Mononuclear cell (primary cell): ENCODE measurements at regions not wholly inside any gene's neighbourhood (a gene's known extent, or its start where the extent isn't known, plus 50 kb on each side); places are given as distances from the start of the nearest gene placed in this dataset.

Source experiments
- H3K27me3 ChIP-seq: 2 replicates; pipeline ENCODE4 v1.6.0; 2011; ENCODE audit warnings: low read length, control low read depth; ENCODE audit not compliant: insufficient read depth
- H3K4me1 ChIP-seq: 2 replicates; pipeline ENCODE4 v1.5.1; 2011; ENCODE audit warnings: mild to moderate bottlenecking, low read length, control low read depth; ENCODE audit not compliant: insufficient read depth
- H3K4me3 ChIP-seq: 2 replicates; pipeline ENCODE4 v1.5.1; 2011; ENCODE audit warnings: mild to moderate bottlenecking, low read length, moderate library complexity
- H3K9me3 ChIP-seq: 2 replicates; pipeline ENCODE4 v1.5.1; 2011; ENCODE audit warnings: low read depth, mild to moderate bottlenecking, control low read depth, low read length

DNA sequence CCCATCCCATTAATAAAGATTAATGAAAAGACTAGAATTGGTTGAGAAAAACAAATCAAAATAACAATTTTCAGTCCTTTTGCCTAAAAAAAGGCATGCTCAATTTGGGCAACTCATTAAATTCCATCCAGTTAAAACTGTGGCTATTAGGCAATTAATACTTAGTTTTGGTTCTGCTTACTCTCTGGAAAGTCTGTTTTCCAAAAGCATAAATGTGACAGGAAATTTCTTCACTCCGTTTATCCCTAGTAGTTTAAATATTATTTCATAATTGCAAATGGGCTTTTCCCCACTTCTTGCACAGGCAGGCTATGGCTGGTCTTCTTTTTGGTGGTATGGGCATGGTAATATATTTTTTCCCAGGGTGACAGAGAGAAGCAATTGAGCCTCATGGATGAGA, 373.3 kb upstream of the KLF4 start:
- Histone ChIP-seq H3K27me3 (no peaks in the 10 kb centered on the region), H3K4me3 (no peak overlapping the region), H3K9me3 (no peaks in the 10 kb centered on the region), H3K4me1 (peaks cover 71% of the 10 kb centered on the region)

DNA sequence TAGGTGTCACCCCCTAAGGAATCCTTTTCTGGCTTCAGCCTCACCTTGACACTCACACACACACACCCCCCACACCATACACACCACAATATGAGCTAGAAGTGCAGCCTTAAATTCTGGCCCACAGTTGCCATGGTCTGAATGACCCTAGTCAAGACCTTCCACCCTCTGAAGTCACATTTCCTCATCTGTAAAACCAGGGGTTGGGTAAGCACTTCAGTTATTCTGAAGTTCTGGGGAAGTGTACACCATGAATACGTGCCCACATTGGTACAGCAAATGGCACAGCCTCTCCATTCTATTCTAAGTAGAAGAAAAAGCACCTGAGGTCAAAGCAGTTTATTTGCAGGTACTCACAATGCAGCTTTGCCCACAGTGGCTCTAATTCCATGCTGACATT, 372.8 kb upstream of the KLF4 start:
- peaks cover 66% of the 10 kb centered on the region for H3K4me1 ChIP-seq

DNA sequence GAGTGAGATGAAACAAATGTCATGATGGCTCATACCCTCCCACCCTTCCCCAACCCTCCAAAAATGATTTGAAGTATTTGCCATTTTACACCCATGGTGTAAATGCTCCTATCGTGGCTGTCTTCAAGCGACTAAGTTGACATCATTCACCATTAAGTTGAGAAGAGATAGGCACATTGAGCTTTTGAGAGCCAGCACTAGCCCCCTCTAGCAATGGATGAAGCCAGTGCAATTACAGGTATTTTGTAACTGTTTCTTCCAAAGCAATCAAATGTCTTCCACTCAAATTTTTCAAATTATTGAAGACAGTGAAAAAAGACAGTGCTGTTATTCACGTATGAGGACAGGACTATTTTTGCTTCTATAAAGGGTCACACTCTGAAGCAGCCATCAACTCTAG, 371.5 kb upstream of the KLF4 start:
- Histone ChIP-seq H3K27me3 (no peaks in the 10 kb centered on the region), H3K9me3 (no peaks in the 10 kb centered on the region), H3K4me3 (no peak overlapping the region), H3K4me1 (peaks cover 57% of the 10 kb centered on the region)

More for the DNA sequence above, 372.8 kb upstream of the KLF4 start:
- no peaks in the 10 kb centered on the region for H3K9me3 ChIP-seq
- H3K27me3 ChIP-seq = no peaks in the 10 kb centered on the region
- no peak overlapping the region for H3K4me3 ChIP-seq

DNA sequence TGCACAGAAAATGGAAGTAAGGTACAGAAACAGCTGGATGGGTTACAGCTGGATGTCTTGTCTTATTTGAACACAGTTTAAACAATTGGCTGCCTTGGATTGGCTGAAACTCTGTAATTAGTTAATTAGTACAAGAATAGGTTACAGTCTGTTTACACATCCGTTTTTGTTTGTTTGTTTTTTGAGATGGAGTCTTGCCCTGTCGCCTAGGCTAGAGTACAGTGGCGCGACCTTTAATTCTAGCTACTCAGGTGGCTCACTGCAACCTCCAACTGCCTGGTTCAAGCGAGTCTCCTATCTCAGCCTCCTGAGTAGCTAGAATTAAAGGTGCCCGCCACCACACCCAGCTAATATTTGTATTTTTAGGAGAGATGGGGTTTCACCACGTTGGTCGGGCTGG, 368.7 kb upstream of the KLF4 start:
- Histone ChIP-seq H3K9me3 (peaks cover 15% of the 10 kb centered on the region), H3K4me1 (peaks cover 30% of the 10 kb centered on the region), H3K27me3 (no peaks in the 10 kb centered on the region), H3K4me3 (no peak overlapping the region)

DNA sequence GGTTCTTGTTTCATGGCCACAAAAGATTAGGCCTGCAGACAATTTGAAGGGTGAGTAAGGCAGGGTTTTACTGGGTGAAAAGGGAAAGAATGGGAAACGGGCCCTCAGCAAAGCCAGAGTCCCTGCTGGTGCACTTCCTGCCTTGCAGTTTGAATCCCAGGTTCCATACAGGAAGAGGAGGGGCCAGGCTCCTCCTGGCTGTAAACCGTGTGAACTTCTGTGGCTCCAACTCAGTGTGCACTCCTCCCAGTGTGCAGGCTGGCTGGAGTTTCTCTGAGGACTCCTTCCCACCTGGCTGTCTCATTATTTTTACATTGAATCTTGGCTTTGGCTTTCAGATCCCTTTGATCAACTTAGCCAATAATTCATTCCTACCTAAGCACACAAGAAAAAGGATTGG, 367.1 kb upstream of the KLF4 start:
- Histone ChIP-seq H3K4me1 (peaks cover 14% of the 10 kb centered on the region), H3K27me3 (no peaks in the 10 kb centered on the region), H3K9me3 (peaks cover 15% of the 10 kb centered on the region), H3K4me3 (no peak overlapping the region)

DNA sequence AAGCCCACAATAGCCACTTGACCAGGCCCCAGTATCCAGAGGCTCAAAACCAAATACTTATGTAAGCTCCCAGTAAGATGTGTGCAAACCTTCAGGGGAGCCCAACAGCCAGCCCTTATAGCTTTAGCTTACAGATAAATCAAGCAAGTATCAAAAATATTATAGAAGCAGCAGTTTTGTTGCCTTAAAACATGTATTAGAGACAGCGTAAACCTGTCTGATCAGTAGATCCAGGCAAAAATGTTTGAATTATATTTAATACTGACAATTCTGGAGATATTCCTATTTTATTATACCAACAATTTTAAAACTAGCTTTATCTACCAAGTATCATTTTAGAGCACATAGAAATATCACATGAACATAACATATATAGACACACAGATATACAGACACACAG, 365.6 kb upstream of the KLF4 start:
- H3K4me3 ChIP-seq = no peak overlapping the region
- H3K9me3 ChIP-seq = peaks cover 15% of the 10 kb centered on the region
- H3K27me3 ChIP-seq = no peaks in the 10 kb centered on the region
- H3K4me1 ChIP-seq = peaks cover 8% of the 10 kb centered on the region

DNA sequence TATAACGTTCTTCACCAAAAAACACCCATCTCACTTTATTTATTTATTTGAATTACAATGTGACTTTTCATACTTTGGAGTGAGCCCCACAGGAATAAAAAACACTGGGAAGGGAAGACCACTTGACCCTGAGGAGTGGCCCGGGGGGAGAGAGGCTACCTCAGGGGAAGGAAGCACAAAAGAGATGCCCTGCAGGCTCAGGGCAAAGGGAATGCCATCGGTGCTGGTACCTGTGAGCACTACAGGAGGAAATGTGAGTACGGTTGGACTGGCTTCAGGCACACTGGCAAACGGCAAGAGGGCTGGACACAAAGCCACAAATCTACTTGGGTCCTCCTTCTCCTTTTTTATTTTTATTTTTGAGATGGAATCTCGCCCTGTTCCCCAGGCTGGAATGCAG, 363.9 kb upstream of the KLF4 start:
- Histone ChIP-seq H3K27me3 (no peaks in the 10 kb centered on the region), H3K4me1 (peaks cover 19% of the 10 kb centered on the region), H3K4me3 (no peak overlapping the region), H3K9me3 (peaks cover 15% of the 10 kb centered on the region)

DNA sequence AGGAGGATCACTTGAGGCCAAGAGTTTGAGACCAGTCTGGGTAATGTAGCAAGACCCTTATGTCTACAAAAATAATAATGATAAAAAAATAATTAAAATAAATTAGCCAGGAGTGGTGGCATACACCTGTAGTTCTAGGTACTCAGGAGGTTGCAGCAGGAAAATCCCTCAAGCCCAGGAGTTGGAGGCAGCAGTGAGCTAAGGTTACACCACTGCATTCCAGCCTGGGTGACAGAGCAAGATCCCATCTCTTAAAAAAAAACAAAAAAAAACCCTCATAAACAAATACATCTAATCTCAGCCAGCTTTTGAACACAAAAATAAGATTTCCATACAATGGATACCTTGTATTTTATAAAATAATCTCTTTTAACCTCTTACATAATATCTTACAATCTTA, 363.3 kb upstream of the KLF4 start:
- Histone ChIP-seq H3K4me1 (peaks cover 25% of the 10 kb centered on the region), H3K4me3 (no peak overlapping the region)

DNA sequence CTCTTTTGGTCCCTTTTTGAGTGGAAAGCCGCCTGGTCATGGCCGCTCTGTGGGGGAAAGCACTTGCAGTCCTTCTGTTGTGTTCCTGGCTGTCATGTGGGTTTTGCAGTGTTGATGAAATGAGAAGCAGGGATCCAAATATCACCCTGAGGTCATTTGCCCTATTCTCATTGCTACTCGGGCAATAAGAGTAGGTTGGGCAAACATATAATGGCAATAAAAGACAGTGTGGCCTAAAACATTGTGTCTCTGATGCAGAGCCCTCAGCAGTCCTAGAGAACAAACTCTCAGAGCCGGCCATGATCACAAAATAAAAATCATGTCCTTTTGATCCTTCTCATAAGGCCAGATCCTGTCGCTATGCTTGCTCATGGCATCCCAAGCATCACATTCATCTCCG, 361.1 kb upstream of the KLF4 start:
- Histone ChIP-seq H3K27me3 (no peaks in the 10 kb centered on the region), H3K4me3 (no peak overlapping the region), H3K4me1 (peaks cover 47% of the 10 kb centered on the region), H3K9me3 (peaks cover 14% of the 10 kb centered on the region)

More for the DNA sequence above, 363.3 kb upstream of the KLF4 start:
- no peaks in the 10 kb centered on the region for H3K27me3 ChIP-seq
- H3K9me3 ChIP-seq = peaks cover 15% of the 10 kb centered on the region

DNA sequence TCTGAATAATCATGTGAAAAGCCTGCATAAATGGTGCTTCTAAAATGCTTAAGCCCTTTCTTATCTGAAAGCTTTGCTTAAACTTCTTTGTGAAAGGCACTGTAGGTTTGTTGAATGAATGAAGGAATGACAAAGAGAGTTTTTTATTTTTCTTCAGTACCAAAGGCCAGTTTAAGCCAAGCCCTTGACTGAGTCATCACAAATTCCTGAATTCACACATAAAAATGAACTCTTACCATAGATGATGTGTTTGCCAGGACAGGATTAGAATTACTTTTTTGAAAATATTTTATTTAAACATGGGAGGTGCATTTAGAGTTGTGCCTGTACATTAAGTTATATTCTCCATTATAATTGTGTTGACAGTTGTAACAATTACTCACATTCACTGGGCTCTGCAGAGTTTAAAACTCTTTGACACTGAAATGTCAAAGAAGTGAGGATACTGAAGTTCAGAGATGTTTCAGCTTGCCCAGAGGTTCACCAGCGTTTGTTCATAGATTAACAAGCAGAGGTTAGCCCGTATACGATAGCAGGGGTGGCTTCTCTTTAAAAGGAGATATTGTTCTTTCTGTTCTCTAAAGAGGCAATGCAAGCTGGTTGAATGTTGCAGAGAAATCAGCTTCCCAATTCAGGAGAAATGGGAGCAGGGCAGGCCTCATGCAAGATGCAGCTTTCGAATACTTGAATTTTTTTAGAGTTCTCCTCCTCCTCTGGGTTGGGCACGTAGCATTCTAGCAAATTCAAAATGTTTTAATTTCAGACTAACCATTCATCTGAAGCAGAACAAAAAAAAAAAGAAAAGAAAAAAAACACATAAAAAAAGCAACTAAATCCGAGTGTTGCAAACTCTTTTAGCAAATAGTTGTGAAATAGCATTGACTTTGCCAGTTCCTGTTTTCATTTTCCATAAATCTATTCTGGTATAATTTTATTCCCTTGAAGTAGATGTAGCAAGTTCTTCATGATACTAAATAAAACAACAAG, 358.7 kb upstream of the KLF4 start:
- H3K9me3 ChIP-seq = no peaks in the 10 kb centered on the region

DNA sequence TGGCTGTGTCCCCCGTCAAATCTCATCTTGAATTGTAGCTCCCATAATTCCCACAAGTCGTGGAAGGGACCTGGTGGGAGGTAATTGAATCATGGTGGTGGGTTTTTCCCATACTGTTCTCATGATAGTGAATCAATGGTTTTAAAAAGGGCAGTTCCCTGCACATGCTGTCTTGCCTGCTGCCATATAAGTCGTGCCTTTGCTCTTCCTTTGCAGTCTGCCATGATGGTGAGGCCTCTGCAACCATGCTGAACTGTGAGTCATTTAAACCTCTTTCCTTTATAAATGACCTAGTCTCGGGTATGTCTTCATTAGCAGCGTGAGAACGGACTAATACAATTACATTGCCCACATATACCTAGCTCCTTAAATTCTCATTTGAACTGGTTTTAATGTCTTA, 353.0 kb upstream of the KLF4 start:
- Histone ChIP-seq H3K4me3 (no peak overlapping the region), H3K4me1 (peaks cover 46% of the 10 kb centered on the region), H3K9me3 (no peaks in the 10 kb centered on the region), H3K27me3 (no peaks in the 10 kb centered on the region)

More for the DNA sequence above, 358.7 kb upstream of the KLF4 start:
- H3K27me3 ChIP-seq = no peaks in the 10 kb centered on the region
- H3K4me1 ChIP-seq = peaks cover 47% of the 10 kb centered on the region
- no peak overlapping the region for H3K4me3 ChIP-seq

DNA sequence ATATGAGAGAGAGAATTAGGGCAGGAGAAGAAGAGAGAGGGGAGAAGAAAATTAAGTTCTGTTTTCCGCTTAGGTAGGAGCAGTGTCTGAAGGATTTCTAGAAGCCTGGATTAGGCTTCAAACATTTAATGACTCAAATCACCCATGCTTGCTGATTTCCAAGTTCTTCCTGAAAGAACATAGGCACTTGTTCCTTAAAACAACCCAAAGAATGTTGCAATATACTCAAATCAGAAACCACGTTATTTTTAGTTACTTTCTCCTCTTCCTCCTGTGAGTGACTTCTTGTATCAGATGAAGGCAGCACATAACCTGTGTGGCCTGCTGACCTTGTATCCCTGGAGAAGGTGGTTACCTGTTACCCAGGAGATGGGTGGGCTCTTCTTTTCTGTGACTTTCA, 351.5 kb upstream of the KLF4 start:
- Histone ChIP-seq H3K4me1 (peaks cover 31% of the 10 kb centered on the region), H3K4me3 (no peak overlapping the region), H3K27me3 (no peaks in the 10 kb centered on the region), H3K9me3 (no peaks in the 10 kb centered on the region)

DNA sequence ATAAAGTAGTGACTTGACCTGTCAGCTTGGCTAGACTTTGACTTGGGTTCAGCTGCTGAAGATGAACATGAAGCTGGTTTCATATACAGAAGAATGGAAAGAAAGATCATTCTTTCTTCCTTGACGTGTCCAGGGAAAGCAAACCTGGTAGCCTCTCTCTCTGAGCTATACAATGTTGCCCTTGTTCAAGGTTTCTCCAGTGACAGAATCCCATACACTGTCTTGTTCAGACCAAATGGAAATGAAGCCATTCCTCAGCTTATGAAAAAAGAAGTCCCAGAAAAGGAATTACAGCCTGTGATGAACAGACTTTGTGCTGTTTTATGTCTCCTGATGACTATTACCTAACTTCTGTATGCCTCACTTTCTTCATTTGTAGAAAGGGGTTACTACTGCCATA, 349.8 kb upstream of the KLF4 start:
- H3K4me3 ChIP-seq = no peak overlapping the region
- peaks cover 27% of the 10 kb centered on the region for H3K4me1 ChIP-seq
- no peaks in the 10 kb centered on the region for H3K27me3 ChIP-seq
- H3K9me3 ChIP-seq = no peaks in the 10 kb centered on the region

DNA sequence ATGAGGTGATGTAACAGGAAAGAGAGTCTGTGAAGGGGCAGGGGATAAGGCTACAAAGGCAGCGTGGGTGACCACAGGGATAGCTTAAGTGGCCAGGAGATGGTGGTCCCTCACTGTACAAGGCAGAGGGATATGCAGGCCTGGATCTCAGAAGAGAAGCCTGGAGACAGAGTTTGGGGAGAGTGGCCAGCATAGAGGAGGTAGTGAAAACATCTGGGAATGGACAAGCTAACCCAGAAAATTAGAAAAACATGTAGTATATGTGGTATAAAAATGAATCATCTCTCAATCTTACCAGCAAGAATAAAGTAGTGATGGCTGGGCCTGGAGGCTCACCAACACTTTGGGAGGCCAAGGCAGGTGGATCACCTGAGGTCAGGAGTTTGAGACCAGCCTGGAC, 349.2 kb upstream of the KLF4 start:
- Histone ChIP-seq H3K27me3 (no peaks in the 10 kb centered on the region), H3K9me3 (no peaks in the 10 kb centered on the region), H3K4me1 (peaks cover 27% of the 10 kb centered on the region), H3K4me3 (no peak overlapping the region)

DNA sequence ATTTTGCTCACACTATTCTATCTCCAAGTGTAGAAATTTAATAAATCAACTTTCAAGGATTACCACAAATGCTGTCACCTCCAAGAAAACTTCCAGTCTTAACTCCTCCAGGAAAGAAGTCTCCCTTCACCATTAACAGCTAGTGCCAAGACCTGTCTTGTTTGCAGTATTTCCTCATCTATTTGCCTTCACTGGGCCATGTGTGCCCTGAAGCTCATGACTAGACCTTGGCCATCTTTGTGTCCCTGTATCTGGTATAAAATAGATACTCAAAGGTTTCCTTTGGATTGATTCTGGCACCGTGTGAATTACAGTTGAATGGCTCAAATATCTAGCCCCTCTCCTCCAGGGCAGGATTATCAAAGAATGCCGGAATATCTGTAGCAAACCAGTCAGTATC, 346.7 kb upstream of the KLF4 start:
- peaks cover 15% of the 10 kb centered on the region for H3K4me1 ChIP-seq
- no peak overlapping the region for H3K4me3 ChIP-seq
- H3K27me3 ChIP-seq = no peaks in the 10 kb centered on the region
- no peaks in the 10 kb centered on the region for H3K9me3 ChIP-seq

DNA sequence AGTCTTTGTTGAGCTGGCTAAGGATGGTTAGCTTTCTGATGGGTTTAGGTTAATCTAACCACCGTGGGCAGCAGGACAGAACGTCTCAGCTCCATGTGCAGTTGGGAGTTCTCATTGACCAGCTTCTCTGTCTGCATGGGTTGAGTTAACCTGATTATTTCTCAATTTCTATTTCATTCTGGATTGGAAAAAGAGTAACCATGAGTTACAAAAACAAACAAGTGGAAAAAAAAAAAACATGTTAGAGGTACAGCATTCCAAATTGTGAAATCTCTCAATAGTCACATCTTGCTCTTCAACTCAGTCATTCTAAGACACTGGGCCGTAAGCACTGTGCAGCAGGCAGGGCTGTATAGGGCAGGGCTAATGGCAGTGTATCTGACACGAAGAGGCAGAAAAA, 343.7 kb upstream of the KLF4 start:
- no peaks in the 10 kb centered on the region for H3K27me3 ChIP-seq
- H3K4me3 ChIP-seq = no peak overlapping the region
- H3K4me1 ChIP-seq = no peaks in the 10 kb centered on the region
- no peaks in the 10 kb centered on the region for H3K9me3 ChIP-seq
